ENCODE measurements at regions not wholly inside any gene's neighbourhood (a gene's known extent, or its start where the extent isn't known, plus 50 kb on each side); places are given as distances from the start of the nearest gene placed in this dataset.

DNA sequence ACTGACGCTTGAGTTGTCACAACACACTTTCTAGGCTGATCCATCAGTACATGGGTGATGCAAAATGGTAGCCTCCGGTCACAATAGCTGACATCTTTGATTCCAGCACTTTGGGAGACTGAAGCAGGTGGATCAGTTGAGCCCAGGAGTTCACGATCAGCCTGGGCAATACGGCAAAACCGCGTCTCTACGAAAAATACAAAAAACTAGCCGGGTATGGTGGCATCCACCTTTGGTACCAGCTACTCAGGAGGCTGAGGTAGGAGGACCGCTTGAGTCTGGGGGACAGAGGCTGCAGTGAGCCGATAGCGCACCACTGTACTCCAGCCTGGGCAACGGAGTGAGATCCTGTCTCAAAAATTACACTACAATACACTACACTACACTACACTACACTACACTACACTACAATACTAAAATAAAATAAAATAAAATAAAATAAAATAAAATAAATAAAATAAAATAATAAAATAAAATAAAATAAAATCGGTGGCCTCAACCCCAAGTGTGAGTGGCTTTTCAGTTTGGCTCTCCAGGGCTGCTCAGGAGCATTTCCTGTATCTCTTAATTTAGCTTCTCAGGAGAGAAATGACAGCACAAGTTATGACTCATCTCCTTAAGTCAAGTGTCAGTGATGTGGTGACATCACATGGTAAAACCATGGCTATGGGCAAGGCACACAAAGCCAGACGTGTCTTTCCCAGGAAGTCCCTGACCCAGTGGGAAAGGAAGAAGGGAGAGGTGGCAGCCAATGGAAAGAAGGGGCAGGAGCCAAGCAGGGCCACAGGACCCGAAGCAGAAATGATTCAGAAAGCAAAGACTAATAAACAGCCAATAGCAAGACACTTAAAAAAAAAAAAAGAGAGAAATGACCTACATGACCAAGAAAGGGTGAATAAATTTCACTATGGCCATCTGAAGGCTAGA is 75.3 kb upstream of the TBC1D3K start (continued):
- TF ChIP-seq POLR2AphosphoS2 (IDR thresholded peaks at IDR 0.05; ENCODE audit: low read depth, low read length), result no peak
- TF ChIP-seq, protein P1, sequence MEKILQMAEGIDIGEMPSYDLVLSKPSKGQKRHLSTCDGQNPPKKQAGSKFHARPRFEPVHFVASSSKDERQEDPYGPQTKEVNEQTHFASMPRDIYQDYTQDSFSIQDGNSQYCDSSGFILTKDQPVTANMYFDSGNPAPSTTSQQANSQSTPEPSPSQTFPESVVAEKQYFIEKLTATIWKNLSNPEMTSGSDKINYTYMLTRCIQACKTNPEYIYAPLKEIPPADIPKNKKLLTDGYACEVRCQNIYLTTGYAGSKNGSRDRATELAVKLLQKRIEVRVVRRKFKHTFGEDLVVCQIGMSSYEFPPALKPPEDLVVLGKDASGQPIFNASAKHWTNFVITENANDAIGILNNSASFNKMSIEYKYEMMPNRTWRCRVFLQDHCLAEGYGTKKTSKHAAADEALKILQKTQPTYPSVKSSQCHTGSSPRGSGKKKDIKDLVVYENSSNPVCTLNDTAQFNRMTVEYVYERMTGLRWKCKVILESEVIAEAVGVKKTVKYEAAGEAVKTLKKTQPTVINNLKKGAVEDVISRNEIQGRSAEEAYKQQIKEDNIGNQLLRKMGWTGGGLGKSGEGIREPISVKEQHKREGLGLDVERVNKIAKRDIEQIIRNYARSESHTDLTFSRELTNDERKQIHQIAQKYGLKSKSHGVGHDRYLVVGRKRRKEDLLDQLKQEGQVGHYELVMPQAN (conservative IDR thresholded peaks at IDR 0.05), result no peak
- no peak for TF ChIP-seq MXI1 (IDR thresholded peaks at IDR 0.05; ENCODE audit: low read depth, low read length)
- TF ChIP-seq SREBF2 (IDR thresholded peaks at IDR 0.05; ENCODE audit: low read length), result no peak
- peak; percentile 68 to 72 for TF ChIP-seq EP300 (IDR thresholded peaks at IDR 0.05; ENCODE audit: borderline replicate concordance in 1 of 2, control insufficient read depth in 1 of 2, low read depth in 2 of 2, low read length in 2 of 2)
- TF ChIP-seq, protein P2, sequence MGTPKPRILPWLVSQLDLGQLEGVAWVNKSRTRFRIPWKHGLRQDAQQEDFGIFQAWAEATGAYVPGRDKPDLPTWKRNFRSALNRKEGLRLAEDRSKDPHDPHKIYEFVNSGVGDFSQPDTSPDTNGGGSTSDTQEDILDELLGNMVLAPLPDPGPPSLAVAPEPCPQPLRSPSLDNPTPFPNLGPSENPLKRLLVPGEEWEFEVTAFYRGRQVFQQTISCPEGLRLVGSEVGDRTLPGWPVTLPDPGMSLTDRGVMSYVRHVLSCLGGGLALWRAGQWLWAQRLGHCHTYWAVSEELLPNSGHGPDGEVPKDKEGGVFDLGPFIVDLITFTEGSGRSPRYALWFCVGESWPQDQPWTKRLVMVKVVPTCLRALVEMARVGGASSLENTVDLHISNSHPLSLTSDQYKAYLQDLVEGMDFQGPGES (IDR thresholded peaks at IDR 0.05), result no peak
- no peak for TF ChIP-seq TARDBP (IDR thresholded peaks at IDR 0.05; ENCODE audit: borderline replicate concordance)
- no peak for TF ChIP-seq RAD21 (IDR thresholded peaks at IDR 0.05; ENCODE audit: insufficient read depth, low read depth, low read length)
- TF ChIP-seq, protein P3, sequence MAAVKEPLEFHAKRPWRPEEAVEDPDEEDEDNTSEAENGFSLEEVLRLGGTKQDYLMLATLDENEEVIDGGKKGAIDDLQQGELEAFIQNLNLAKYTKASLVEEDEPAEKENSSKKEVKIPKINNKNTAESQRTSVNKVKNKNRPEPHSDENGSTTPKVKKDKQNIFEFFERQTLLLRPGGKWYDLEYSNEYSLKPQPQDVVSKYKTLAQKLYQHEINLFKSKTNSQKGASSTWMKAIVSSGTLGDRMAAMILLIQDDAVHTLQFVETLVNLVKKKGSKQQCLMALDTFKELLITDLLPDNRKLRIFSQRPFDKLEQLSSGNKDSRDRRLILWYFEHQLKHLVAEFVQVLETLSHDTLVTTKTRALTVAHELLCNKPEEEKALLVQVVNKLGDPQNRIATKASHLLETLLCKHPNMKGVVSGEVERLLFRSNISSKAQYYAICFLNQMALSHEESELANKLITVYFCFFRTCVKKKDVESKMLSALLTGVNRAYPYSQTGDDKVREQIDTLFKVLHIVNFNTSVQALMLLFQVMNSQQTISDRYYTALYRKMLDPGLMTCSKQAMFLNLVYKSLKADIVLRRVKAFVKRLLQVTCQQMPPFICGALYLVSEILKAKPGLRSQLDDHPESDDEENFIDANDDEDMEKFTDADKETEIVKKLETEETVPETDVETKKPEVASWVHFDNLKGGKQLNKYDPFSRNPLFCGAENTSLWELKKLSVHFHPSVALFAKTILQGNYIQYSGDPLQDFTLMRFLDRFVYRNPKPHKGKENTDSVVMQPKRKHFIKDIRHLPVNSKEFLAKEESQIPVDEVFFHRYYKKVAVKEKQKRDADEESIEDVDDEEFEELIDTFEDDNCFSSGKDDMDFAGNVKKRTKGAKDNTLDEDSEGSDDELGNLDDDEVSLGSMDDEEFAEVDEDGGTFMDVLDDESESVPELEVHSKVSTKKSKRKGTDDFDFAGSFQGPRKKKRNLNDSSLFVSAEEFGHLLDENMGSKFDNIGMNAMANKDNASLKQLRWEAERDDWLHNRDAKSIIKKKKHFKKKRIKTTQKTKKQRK (IDR thresholded peaks at IDR 0.05; ENCODE audit: low read depth, low read length), result no peak
- TF ChIP-seq CBX3 (IDR thresholded peaks at IDR 0.05; ENCODE audit: borderline replicate concordance, low read depth), result no peak
- TF ChIP-seq MYB (IDR thresholded peaks at IDR 0.05; ENCODE audit: borderline replicate concordance, low read depth, low read length), result no peak
- TF ChIP-seq BMI1 (IDR thresholded peaks at IDR 0.05; ENCODE audit: borderline replicate concordance), result no peak
- peak; percentile 53 for TF ChIP-seq ZNF384 (IDR thresholded peaks at IDR 0.05; ENCODE audit: borderline replicate concordance, low read depth, low read length)
- TF ChIP-seq TCF12 (IDR thresholded peaks at IDR 0.05; ENCODE audit: low read depth, low read length), result no peak
- TF ChIP-seq EZH2 (IDR thresholded peaks at IDR 0.05; ENCODE audit: borderline replicate concordance, control insufficient read depth, low read depth, low read length), result no peak
- TF ChIP-seq PAX5 (IDR thresholded peaks at IDR 0.05; ENCODE audit: borderline replicate concordance, low read depth, low read length), result no peak
- TF ChIP-seq RB1 (IDR thresholded peaks at IDR 0.05; ENCODE audit: borderline replicate concordance), result no peak
- no peak for TF ChIP-seq BRCA1 (IDR thresholded peaks at IDR 0.05; ENCODE audit: low read depth, low read length)
- peak; percentile 89 for TF ChIP-seq CREM (IDR thresholded peaks at IDR 0.05; ENCODE audit: low read depth)
- peak; percentile 87 for TF ChIP-seq JUNB (IDR thresholded peaks at IDR 0.05)
- TF ChIP-seq, protein P4, sequence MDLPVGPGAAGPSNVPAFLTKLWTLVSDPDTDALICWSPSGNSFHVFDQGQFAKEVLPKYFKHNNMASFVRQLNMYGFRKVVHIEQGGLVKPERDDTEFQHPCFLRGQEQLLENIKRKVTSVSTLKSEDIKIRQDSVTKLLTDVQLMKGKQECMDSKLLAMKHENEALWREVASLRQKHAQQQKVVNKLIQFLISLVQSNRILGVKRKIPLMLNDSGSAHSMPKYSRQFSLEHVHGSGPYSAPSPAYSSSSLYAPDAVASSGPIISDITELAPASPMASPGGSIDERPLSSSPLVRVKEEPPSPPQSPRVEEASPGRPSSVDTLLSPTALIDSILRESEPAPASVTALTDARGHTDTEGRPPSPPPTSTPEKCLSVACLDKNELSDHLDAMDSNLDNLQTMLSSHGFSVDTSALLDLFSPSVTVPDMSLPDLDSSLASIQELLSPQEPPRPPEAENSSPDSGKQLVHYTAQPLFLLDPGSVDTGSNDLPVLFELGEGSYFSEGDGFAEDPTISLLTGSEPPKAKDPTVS (IDR thresholded peaks at IDR 0.05; ENCODE audit: low read depth, low read length), result no peak
- TF ChIP-seq TCF3 (IDR thresholded peaks at IDR 0.05; ENCODE audit: borderline replicate concordance, insufficient read depth, low read depth, low read length), result no peak
- TF ChIP-seq CHD4 (IDR thresholded peaks at IDR 0.05), result no peak

Data from GM12878 (cell line).